SK-N-SH (cell line): ENCODE measurements at regions not wholly inside any gene's neighbourhood (a gene's known extent, or its start where the extent isn't known, plus 50 kb on each side); places are given as distances from the start of the nearest gene placed in this dataset.

Experiments
- CTCF ChIA-PET: fragments of 300-600, 350-600 bp; formaldehyde crosslinking; extraction: SDS; loops from one replicate; lab custom pipeline; 2021; lab: Yijun Ruan, JAX
- POLR2A ChIA-PET: fragments of 350-600 bp; sonication (Branson Sonifier 250); formaldehyde crosslinking; extraction: SDS; loops from one replicate; lab custom pipeline; 2020; ENCODE audit warnings: antibody characterized with exemption, inconsistent platforms; lab: Yijun Ruan, JAX
- DNase-seq: peaks from one replicate; pipeline ENCODE4 v3.0.0; 2012
- H2AFZ ChIP-seq: fragments of 200-600 bp; sonication (generic); 2 replicates; pipeline ENCODE4 v1.8.1; 2016; ENCODE audit warnings: antibody characterized with exemption, mild to moderate bottlenecking, low read depth
- H3F3A ChIP-seq: fragments of 200-600 bp; sonication (generic); replicated peaks from 2 replicates; pipeline ENCODE3; 2016; ENCODE audit warnings: antibody characterized with exemption, mild to moderate bottlenecking; ENCODE audit not compliant: insufficient read depth
- H3K27ac ChIP-seq, 2 experiments: fragments of 200-500 bp in 1 of 2; fragments of 200-600 bp in 1 of 2; sonication (Bioruptor generic) in 1 of 2; sonication (generic), shearing (Covaris generic) in 1 of 2; 2 replicates each; pipeline versions ENCODE4 v1.5.1 to v1.6.1; 2014 to 2016; ENCODE audit warnings: low read depth in 2 of 2, inconsistent platforms in 1 of 2, low read length in 1 of 2, mild to moderate bottlenecking in 1 of 2, mixed read lengths in 1 of 2
- H3K27me3 ChIP-seq: fragments of 200-600 bp; sonication (generic), shearing (Covaris generic); 2 replicates; pipeline ENCODE4 v1.6.1; 2016; ENCODE audit warnings: mixed run types; ENCODE audit not compliant: insufficient read depth
- H3K36me3 ChIP-seq, 2 experiments: fragments of 200-500 bp in 1 of 2; fragments of 200-600 bp in 1 of 2; sonication (Bioruptor generic) in 1 of 2; sonication (generic) in 1 of 2; replicated peaks in 1 of 2; 2 replicates each; pipeline versions ENCODE3 to v1.5.1; 2014 to 2016; ENCODE audit warnings: low read length in 1 of 2, mild to moderate bottlenecking in 1 of 2; ENCODE audit not compliant: insufficient read depth in 2 of 2, control insufficient read depth in 1 of 2
- H3K4me1 ChIP-seq, 2 experiments: fragments of 200-500 bp in 1 of 2; fragments of 200-600 bp in 1 of 2; sonication (Bioruptor generic) in 1 of 2; sonication (generic), shearing (Covaris generic) in 1 of 2; 2 replicates each; pipeline versions ENCODE4 v1.5.1 to v1.6.1; 2014 to 2016; ENCODE audit warnings: low read depth in 1 of 2, low read length in 1 of 2, mixed run types in 1 of 2; ENCODE audit not compliant: insufficient read depth in 2 of 2, control insufficient read depth in 1 of 2
- H3K4me2 ChIP-seq: fragments of 200-600 bp; sonication (generic), shearing (Covaris generic); 2 replicates; pipeline ENCODE4 v1.6.1; 2017; ENCODE audit warnings: mixed run types
- H3K4me3 ChIP-seq, 2 experiments: fragments of 200-500 bp in 1 of 2; fragments of 200-600 bp in 1 of 2; sonication (Bioruptor generic) in 1 of 2; sonication (generic), shearing (Covaris generic) in 1 of 2; 2 replicates each; pipeline versions ENCODE4 v1.5.1 to v1.8.1; 2014 to 2016; ENCODE audit warnings: low read depth in 2 of 2, inconsistent platforms in 1 of 2, low read length in 1 of 2, mild to moderate bottlenecking in 1 of 2, mixed read lengths in 1 of 2, moderate library complexity in 1 of 2
- H3K79me2 ChIP-seq: fragments of 200-600 bp; sonication (generic); 2 replicates; pipeline ENCODE4 v1.8.1; 2017; ENCODE audit warnings: mild to moderate bottlenecking; ENCODE audit not compliant: insufficient read depth
- H3K9ac ChIP-seq: fragments of 200-600 bp; sonication (generic); 2 replicates; pipeline ENCODE4 v1.6.1; 2017; ENCODE audit warnings: mixed run types
- H3K9me2 ChIP-seq: fragments of 200-600 bp; sonication (generic); 2 replicates; pipeline ENCODE4 v1.6.1; 2017; ENCODE audit warnings: mixed run types
- H3K9me3 ChIP-seq: fragments of 200-600 bp; sonication (generic); 2 replicates; pipeline ENCODE4 v1.6.1; 2017; ENCODE audit warnings: mixed run types, mild to moderate bottlenecking, moderate library complexity
- H4K20me1 ChIP-seq: fragments of 200-600 bp; sonication (generic); 2 replicates; pipeline ENCODE4 v1.6.1; 2017; ENCODE audit warnings: mild to moderate bottlenecking, mixed run types; ENCODE audit not compliant: insufficient read depth
- CHD2 ChIP-seq: fragments of 150-350 bp; IDR thresholded peaks from 2 replicates; pipeline ENCODE4 v1.6.1; 2018; ENCODE audit warnings: low read length; ENCODE audit not compliant: partially characterized antibody
- EP300 ChIP-seq, 2 experiments: IDR thresholded peaks; 2 replicates each; pipeline versions ENCODE4 v1.4.0 to v1.6.1; 2012; ENCODE audit warnings: borderline replicate concordance in 1 of 2, low read depth in 1 of 2, low read length in 1 of 2
- EZH2phosphoT487 ChIP-seq: fragments of 200-600 bp; sonication (generic); IDR thresholded peaks from 2 replicates; pipeline ENCODE4 v1.6.1; 2017; ENCODE audit warnings: low read depth, mixed run types, mild to moderate bottlenecking, antibody characterized with exemption, moderate library complexity, borderline replicate concordance
- FOSL2 ChIP-seq: IDR thresholded peaks from 2 replicates; pipeline ENCODE4 v1.4.0; 2012; ENCODE audit warnings: low read depth, mild to moderate bottlenecking, moderate library complexity, borderline replicate concordance
- GABPA ChIP-seq: IDR thresholded peaks from 2 replicates; pipeline ENCODE4 v1.4.0; 2012; ENCODE audit warnings: low read depth, mild to moderate bottlenecking
- JUND ChIP-seq: IDR thresholded peaks from 2 replicates; pipeline ENCODE4 v1.4.0; 2012
- NRF1 ChIP-seq: IDR thresholded peaks from 2 replicates; pipeline ENCODE4 v1.6.1; 2012; ENCODE audit warnings: low read depth, mild to moderate bottlenecking, low read length
- RFX5 ChIP-seq: IDR thresholded peaks from 2 replicates; pipeline ENCODE4 v1.6.1; 2012; ENCODE audit warnings: mild to moderate bottlenecking, improper control_type of control experiment, low read length
- RXRA ChIP-seq: IDR thresholded peaks from 2 replicates; pipeline ENCODE4 v1.4.0; 2012; ENCODE audit warnings: low read depth, mild to moderate bottlenecking, borderline replicate concordance
- SIN3A ChIP-seq: IDR thresholded peaks from 2 replicates; pipeline ENCODE4 v1.6.1; 2012; ENCODE audit warnings: low read depth, mild to moderate bottlenecking, low read length, moderate library complexity, borderline replicate concordance
- SMC3 ChIP-seq: IDR thresholded peaks from 2 replicates; pipeline ENCODE4 v1.6.1; 2012; ENCODE audit warnings: low read depth, low read length, improper control_type of control experiment
- TAF1 ChIP-seq: IDR thresholded peaks from 2 replicates; pipeline ENCODE4 v1.6.1; 2012; ENCODE audit warnings: low read depth, mild to moderate bottlenecking, low read length, moderate library complexity, borderline replicate concordance
- TCF12 ChIP-seq: IDR thresholded peaks from 2 replicates; pipeline ENCODE4 v1.4.0; 2012
- YY1 ChIP-seq: IDR thresholded peaks from 2 replicates; pipeline ENCODE4 v1.4.0; 2012; ENCODE audit warnings: low read depth, mild to moderate bottlenecking
- WGBS: methylation state at CpG from one replicate; pipeline ENCODE4 v1.1.6; 2017; ENCODE audit warnings: low lambda C conversion rate; 5-methylcytosine and 5-hydroxymethylcytosine counted together
- TF ChIP-seq, protein P1 (sequence below): fragments of 150-350 bp; IDR thresholded peaks from 2 replicates; pipeline ENCODE4 v1.6.1; 2017; ENCODE audit warnings: antibody characterized with exemption, low read length, low read depth, borderline replicate concordance

DNA sequence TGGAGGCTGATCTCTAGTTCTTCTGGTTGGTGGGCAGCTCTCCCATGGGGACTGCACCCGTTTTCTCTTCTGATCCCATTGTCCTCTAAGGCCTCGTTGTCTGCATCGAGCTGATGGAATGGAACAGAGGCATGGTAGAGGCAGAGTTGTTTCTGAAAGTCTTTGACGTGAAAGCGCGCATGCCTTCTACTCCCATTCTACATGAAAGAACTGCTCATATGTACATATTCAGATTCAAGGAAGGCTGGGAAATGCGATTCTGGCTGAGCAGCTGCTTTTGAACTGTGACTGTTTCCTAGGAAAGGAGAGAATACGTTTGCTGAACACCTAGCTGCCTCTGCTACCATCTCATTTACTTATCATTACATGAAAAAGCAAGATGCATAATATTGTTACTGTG lies 815.2 kb downstream of the QKI start:
- H3F3A ChIP-seq = no peaks in the 10 kb centered on the region
- H3K4me3 ChIP-seq = no peak overlapping the region
- TF ChIP-seq SIN3A = no peak
- TF ChIP-seq GABPA = no peak
- no peak for TF ChIP-seq RXRA
- TF ChIP-seq JUND = no peak
- TF ChIP-seq FOSL2 = no peak
- no peak for TF ChIP-seq SMC3
- no peak for TF ChIP-seq YY1
- no peak for TF ChIP-seq CHD2
- no peak for TF ChIP-seq EP300 (IDR thresholded peaks at IDR 0.05; ENCODE audit: borderline replicate concordance in 1 of 2, low read depth in 1 of 2, low read length in 1 of 2)
- no peak for TF ChIP-seq EZH2phosphoT487
- TF ChIP-seq RFX5 = no peak
- no peak overlapping the region for H3K9ac ChIP-seq
- POLR2A ChIA-PET = no interaction called here
- no peaks in the 10 kb centered on the region for H3K9me3 ChIP-seq
- no peaks in the 10 kb centered on the region for H3K36me3 ChIP-seq
- H3K4me2 ChIP-seq = no peak overlapping the region
- no peak overlapping the region for H2AFZ ChIP-seq
- H3K27ac ChIP-seq = no peak overlapping the region
- no peaks in the 10 kb centered on the region for H4K20me1 ChIP-seq
- H3K27me3 ChIP-seq = no peaks in the 10 kb centered on the region
- H3K79me2 ChIP-seq = no peaks in the 10 kb centered on the region
- 39% methylated on average over 8 of the region's 8 CpGs for WGBS
- H3K9me2 ChIP-seq = no peaks in the 10 kb centered on the region
- no peaks in the 10 kb centered on the region for H3K4me1 ChIP-seq
- no peak for DNase-seq
- CTCF ChIA-PET = interaction anchor here (0.8 kb wide), 1 partner anchor 698 kb away, joined by 3 read pairs; no protein-coding TSS in a partner anchor

DNA sequence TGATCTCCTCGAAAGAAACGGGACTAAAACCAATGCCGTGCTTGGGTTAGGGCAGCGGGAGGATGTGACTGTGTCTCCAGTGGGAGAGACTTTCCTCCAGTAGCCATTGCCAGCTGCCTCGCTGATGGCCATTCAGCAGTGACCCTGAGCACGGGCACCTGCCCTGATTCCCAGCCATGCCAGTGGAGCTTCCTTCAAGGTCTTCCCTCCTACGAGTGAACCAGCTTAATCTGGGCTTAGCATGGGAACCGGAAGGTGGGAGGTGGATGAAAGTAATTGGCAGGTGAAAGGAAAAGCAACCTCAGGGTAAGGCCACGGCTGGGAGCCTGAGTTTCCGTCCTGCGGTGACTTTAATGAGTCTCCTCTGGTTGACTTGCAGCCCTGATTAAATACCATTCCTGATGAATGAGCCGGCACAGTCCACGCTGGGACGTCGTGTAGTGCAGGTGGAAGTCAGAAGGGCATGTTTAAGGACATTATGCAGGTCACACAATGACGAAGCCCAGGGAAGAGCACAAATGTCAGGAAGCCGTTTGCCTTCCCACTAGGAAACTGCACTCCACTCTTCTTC lies 813.5 kb downstream of the QKI start:
- WGBS = 53% methylated on average over 17 of the region's 17 CpGs
- no peaks in the 10 kb centered on the region for H3K9me3 ChIP-seq
- H4K20me1 ChIP-seq = no peaks in the 10 kb centered on the region
- no peak overlapping the region for H3K9ac ChIP-seq
- no peaks in the 10 kb centered on the region for H3K4me1 ChIP-seq
- H3K9me2 ChIP-seq = no peaks in the 10 kb centered on the region
- H3K79me2 ChIP-seq = no peaks in the 10 kb centered on the region
- no peaks in the 10 kb centered on the region for H3F3A ChIP-seq
- H3K36me3 ChIP-seq = no peaks in the 10 kb centered on the region
- ChIA-PET CTCF (no interaction called here), POLR2A (no interaction called here)
- H3K4me2 ChIP-seq = no peak overlapping the region
- no peak overlapping the region for H3K4me3 ChIP-seq
- DNase-seq = no peak
- H3K27ac ChIP-seq = no peak overlapping the region
- TF ChIP-seq, protein P1, sequence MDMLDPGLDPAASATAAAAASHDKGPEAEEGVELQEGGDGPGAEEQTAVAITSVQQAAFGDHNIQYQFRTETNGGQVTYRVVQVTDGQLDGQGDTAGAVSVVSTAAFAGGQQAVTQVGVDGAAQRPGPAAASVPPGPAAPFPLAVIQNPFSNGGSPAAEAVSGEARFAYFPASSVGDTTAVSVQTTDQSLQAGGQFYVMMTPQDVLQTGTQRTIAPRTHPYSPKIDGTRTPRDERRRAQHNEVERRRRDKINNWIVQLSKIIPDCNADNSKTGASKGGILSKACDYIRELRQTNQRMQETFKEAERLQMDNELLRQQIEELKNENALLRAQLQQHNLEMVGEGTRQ = no peak
- TF ChIP-seq TCF12 = no peak
- no peak for TF ChIP-seq TAF1
- no peak for TF ChIP-seq EZH2phosphoT487
- TF ChIP-seq NRF1 = no peak
- H2AFZ ChIP-seq = no peak overlapping the region
- no peaks in the 10 kb centered on the region for H3K27me3 ChIP-seq
